HCT116 (cell line): ENCODE measurements at regions not wholly inside any gene's neighbourhood (a gene's known extent, or its start where the extent isn't known, plus 50 kb on each side); places are given as distances from the start of the nearest gene placed in this dataset.

Source experiments
- ATAC-seq: fragments of 200-7000 bp; cut with Tn5 transposase; 2 replicates; pipeline ENCODE4 v1.9.1; 2020; ENCODE audit warnings: mild to moderate bottlenecking, moderate library complexity
- BruUV-seq: library from RNA; stranded (reverse); fragments of 400-500 nt; replicated peaks from 2 replicates; lab custom pipeline; 2021; lab: Mats Ljungman, UMichigan
- CTCF ChIA-PET: fragments of 300-600 bp; sonication (Branson Sonifier 250); formaldehyde crosslinking; loops from one replicate; lab custom pipeline; 2021; ENCODE audit warnings: antibody characterized with exemption; lab: Charles Lee
- POLR2A ChIA-PET: fragments of 300-600, 350-600 bp; sonication (Branson Sonifier 250); formaldehyde crosslinking; loops from one replicate; lab custom pipeline; 2021; ENCODE audit warnings: antibody characterized with exemption; lab: Charles Lee
- RAD21 ChIA-PET, 2 experiments: fragments of 300-600 bp; sonication (Branson Sonifier 250); formaldehyde crosslinking; loops; one replicate each; lab custom pipeline; 2023; ENCODE audit warnings: low total read pairs in 2 of 2; ENCODE audit not compliant: uncharacterized antibody in 2 of 2, unreplicated experiment in 2 of 2, low non-redundant PET in 1 of 2; lab: Charles Lee
- DNase-seq: peaks from one replicate; pipeline ENCODE4 v3.0.0-alpha.2; 2010; ENCODE audit warnings: low read depth, low spot score
- H2AFZ ChIP-seq: fragments of 200-600 bp; shearing (Covaris generic), sonication (generic); 2 replicates; pipeline ENCODE4 v1.6.1; 2017; ENCODE audit warnings: low read depth, mixed run types, mixed read lengths, antibody characterized with exemption, low read length; ENCODE audit not compliant: poor library complexity, severe bottlenecking
- H3K27ac ChIP-seq: 2 replicates; pipeline ENCODE4 v1.5.1; 2012; ENCODE audit warnings: low read depth, low read length
- H3K27me3 ChIP-seq: fragments of 200-600 bp; sonication (generic); 2 replicates; pipeline ENCODE4 v1.6.1; 2016; ENCODE audit warnings: mixed run types, low read length, mixed read lengths; ENCODE audit not compliant: insufficient read depth
- H3K36me3 ChIP-seq, 2 experiments: fragments of 200-500 bp in 1 of 2; fragments of 200-600 bp in 1 of 2; sonication (Bioruptor generic) in 1 of 2; sonication (generic) in 1 of 2; 2 replicates each; pipeline versions ENCODE4 v1.5.1 to v1.6.1; 2014 to 2016; ENCODE audit warnings: low read length in 2 of 2, inconsistent platforms in 1 of 2, mixed read lengths in 1 of 2, mixed run types in 1 of 2; ENCODE audit not compliant: insufficient read depth in 2 of 2, control insufficient read depth in 1 of 2
- H3K4me1 ChIP-seq, 2 experiments: fragments of 200-600 bp in 1 of 2; sonication (generic) in 1 of 2; 2 replicates each; pipeline versions ENCODE4 v1.5.1 to v1.6.1; 2012 to 2017; ENCODE audit warnings: low read length in 2 of 2, inconsistent platforms in 1 of 2, mild to moderate bottlenecking in 1 of 2, mixed read lengths in 1 of 2, mixed run types in 1 of 2, moderate library complexity in 1 of 2; ENCODE audit not compliant: insufficient read depth in 2 of 2, control insufficient read depth in 1 of 2
- H3K4me2 ChIP-seq: fragments of 200-600 bp; sonication (generic); 2 replicates; pipeline ENCODE4 v1.6.1; 2017; ENCODE audit warnings: mixed run types, low read length, mixed read lengths
- H3K4me3 ChIP-seq, 2 experiments: fragments of 200-600 bp in 1 of 2; sonication (generic) in 1 of 2; replicated peaks in 1 of 2; 2 replicates each; pipeline ENCODE4 v1.5.1; 2011 to 2016; ENCODE audit warnings: low read length in 2 of 2, control low read depth in 1 of 2, low read depth in 1 of 2, mild to moderate bottlenecking in 1 of 2, mixed read lengths in 1 of 2, mixed run types in 1 of 2
- H3K79me2 ChIP-seq: fragments of 200-600 bp; sonication (generic); 2 replicates; pipeline ENCODE4 v1.6.1; 2017; ENCODE audit warnings: mild to moderate bottlenecking, mixed run types, low read length, moderate library complexity, mixed read lengths; ENCODE audit not compliant: insufficient read depth
- H3K9ac ChIP-seq: fragments of 200-600 bp; sonication (generic); 2 replicates; pipeline ENCODE4 v1.6.1; 2016; ENCODE audit warnings: low read length, mixed read lengths
- H3K9me2 ChIP-seq: fragments of 200-600 bp; sonication (generic), shearing (Covaris generic); 2 replicates; pipeline ENCODE4 v1.6.1; 2017; ENCODE audit warnings: mixed run types, mild to moderate bottlenecking, moderate library complexity; ENCODE audit not compliant: insufficient read depth
- H3K9me3 ChIP-seq, 2 experiments: fragments of 200-500 bp in 1 of 2; fragments of 200-600 bp in 1 of 2; sonication (Bioruptor generic) in 1 of 2; sonication (generic) in 1 of 2; 2 replicates each; pipeline ENCODE4 v1.6.1; 2014 to 2017; ENCODE audit warnings: low read length in 2 of 2, mixed read lengths in 2 of 2, inconsistent platforms in 1 of 2, low read depth in 1 of 2, mild to moderate bottlenecking in 1 of 2, mixed run types in 1 of 2, moderate library complexity in 1 of 2; ENCODE audit not compliant: control insufficient read depth in 1 of 2, insufficient read depth in 1 of 2
- H4K20me1 ChIP-seq: fragments of 200-600 bp; sonication (generic), shearing (Covaris generic); 2 replicates; pipeline ENCODE4 v1.6.1; 2017; ENCODE audit warnings: mixed run types, mild to moderate bottlenecking, moderate library complexity; ENCODE audit not compliant: insufficient read depth
- CBX3 ChIP-seq: IDR thresholded peaks from 2 replicates; pipeline ENCODE4 v1.6.1; 2012; ENCODE audit warnings: low read depth
- CEBPB ChIP-seq: IDR thresholded peaks from 2 replicates; pipeline ENCODE4 v1.6.1; 2012; ENCODE audit warnings: low read depth
- EGR1 ChIP-seq: IDR thresholded peaks from 2 replicates; pipeline ENCODE4 v1.6.1; 2012; ENCODE audit warnings: low read depth
- ELF1 ChIP-seq: IDR thresholded peaks from 2 replicates; pipeline ENCODE4 v1.6.1; 2012; ENCODE audit warnings: low read depth, borderline replicate concordance
- FOSL1 ChIP-seq: IDR thresholded peaks from 2 replicates; pipeline ENCODE4 v1.6.1; 2012; ENCODE audit warnings: low read depth
- JUND ChIP-seq: IDR thresholded peaks from 2 replicates; pipeline ENCODE4 v1.6.1; 2012
- MAX ChIP-seq: IDR thresholded peaks from 2 replicates; pipeline ENCODE4 v1.6.1; 2012
- POLR2A ChIP-seq: IDR thresholded peaks from 2 replicates; pipeline ENCODE4 v1.7.0; 2011; ENCODE audit warnings: borderline replicate concordance; ENCODE audit not compliant: insufficient read depth, insufficient read length; ENCODE audit errors: extremely low read depth
- POLR2AphosphoS5 ChIP-seq: IDR thresholded peaks from 2 replicates; pipeline ENCODE4 v1.6.1; 2011; ENCODE audit warnings: mild to moderate bottlenecking, low read depth, low read length, moderate library complexity
- RAD21 ChIP-seq: IDR thresholded peaks from 2 replicates; pipeline ENCODE4 v1.6.1; 2012; ENCODE audit warnings: low read depth, mild to moderate bottlenecking
- REST ChIP-seq: IDR thresholded peaks from 2 replicates; pipeline ENCODE4 v1.6.1; 2012; ENCODE audit warnings: low read depth
- SIN3A ChIP-seq: IDR thresholded peaks from 2 replicates; pipeline ENCODE4 v1.6.1; 2012; ENCODE audit warnings: low read depth
- SRF ChIP-seq: IDR thresholded peaks from 2 replicates; pipeline ENCODE4 v1.6.1; 2012; ENCODE audit warnings: low read depth
- TCF7L2 ChIP-seq: IDR thresholded peaks from 2 replicates; pipeline ENCODE4 v1.7.0; 2011; ENCODE audit warnings: borderline replicate concordance, inconsistent platforms; ENCODE audit not compliant: insufficient read depth, insufficient read length; ENCODE audit errors: extremely low read depth
- YY1 ChIP-seq: IDR thresholded peaks from 2 replicates; pipeline ENCODE4 v1.6.1; 2011; ENCODE audit warnings: low read length, low read depth, moderate library complexity, mild to moderate bottlenecking; ENCODE audit not compliant: insufficient replicate concordance; ENCODE audit errors: extremely low read depth
- ZBTB33 ChIP-seq: IDR thresholded peaks from 2 replicates; pipeline ENCODE4 v1.6.1; 2011; ENCODE audit warnings: mild to moderate bottlenecking, low read length, moderate library complexity; ENCODE audit not compliant: insufficient replicate concordance; ENCODE audit errors: extremely low read depth
- ZFX ChIP-seq: fragments of 450-650 bp; IDR thresholded peaks from 2 replicates; pipeline ENCODE4 v1.6.1; 2017
- ZNF274 ChIP-seq: fragments of 200-500 bp; sonication (Bioruptor generic); IDR thresholded peaks from 2 replicates; pipeline ENCODE4 v1.6.1; 2014; ENCODE audit warnings: mild to moderate bottlenecking, low read depth, low read length, inconsistent platforms
- intact Hi-C: fragments of 100-400 bp; cut with micrococcal nuclease; formaldehyde crosslinking; loops from 2 replicates; pipeline ENCODE4 v1.10.0; 2022

GRCh38 chr6:103507052-103507451 is 1352.7 kb downstream of the HACE1 start:
- H3K4me3 ChIP-seq = no peak overlapping the region
- ATAC-seq = no peak
- no peaks in the 10 kb centered on the region for H3K36me3 ChIP-seq
- H3K9ac ChIP-seq = no peak overlapping the region
- H3K4me2 ChIP-seq = no peak overlapping the region
- no peak overlapping the region for H2AFZ ChIP-seq
- H3K27ac ChIP-seq = no peak overlapping the region
- ChIA-PET CTCF (no interaction called here), POLR2A (no interaction called here), RAD21 (no interaction called here)
- H3K9me3 ChIP-seq = no peaks in the 10 kb centered on the region
- H3K4me1 ChIP-seq = no peaks in the 10 kb centered on the region
- no peaks in the 10 kb centered on the region; the same call in 1 of the 2 replicates for H4K20me1 ChIP-seq
- H3K9me2 ChIP-seq = no peaks in the 10 kb centered on the region
- no TSS peak for BruUV-seq
- TF ChIP-seq EGR1 (no peak), SIN3A (no peak), CEBPB (no peak), RAD21 (no peak)
- DNase-seq = no peak
- intact Hi-C loops = no loop called here
- H3K27me3 ChIP-seq = no peaks in the 10 kb centered on the region
- no peaks in the 10 kb centered on the region for H3K79me2 ChIP-seq

GRCh38 chr6:103505155-103505518 is 1354.6 kb downstream of the HACE1 start:
- intact Hi-C loops = no loop called here
- ChIA-PET RAD21 (no interaction called here), POLR2A (no interaction called here), CTCF (no interaction called here)
- Histone ChIP-seq H3K9me3 (no peaks in the 10 kb centered on the region), H3K9ac (no peak overlapping the region), H3K9me2 (no peaks in the 10 kb centered on the region), H3K4me1 (no peaks in the 10 kb centered on the region), H3K27ac (no peak overlapping the region), H4K20me1 (no peaks in the 10 kb centered on the region; the same call in 1 of the 2 replicates), H3K79me2 (no peaks in the 10 kb centered on the region), H3K27me3 (no peaks in the 10 kb centered on the region), H3K36me3 (no peaks in the 10 kb centered on the region), H2AFZ (no peak overlapping the region), H3K4me2 (no peak overlapping the region), H3K4me3 (no peak overlapping the region)
- no TSS peak for BruUV-seq
- DNase-seq = no peak
- no peak for TF ChIP-seq TCF7L2
- no peak for TF ChIP-seq ZBTB33
- no peak for TF ChIP-seq POLR2AphosphoS5
- TF ChIP-seq CEBPB = no peak
- TF ChIP-seq CBX3 = no peak
- TF ChIP-seq ZNF274 = no peak
- no peak for TF ChIP-seq FOSL1
- TF ChIP-seq MAX = no peak
- TF ChIP-seq JUND = no peak
- no peak for TF ChIP-seq EGR1
- TF ChIP-seq SRF = no peak
- no peak for TF ChIP-seq REST
- no peak for TF ChIP-seq YY1
- no peak for TF ChIP-seq ZFX
- TF ChIP-seq SIN3A = no peak
- no peak for TF ChIP-seq ELF1
- TF ChIP-seq POLR2A = no peak
- ATAC-seq = no peak
